NCI-H524 treated with DMSO at 0.1 percent for 48 hours (cell line): ENCODE measurements at regions not wholly inside any gene's neighbourhood (a gene's known extent, or its start where the extent isn't known, plus 50 kb on each side); places are given as distances from the start of the nearest gene placed in this dataset.
"Not testable (repeated sequence)": the region's sequence is repeated elsewhere in the genome, so short reads cannot be mapped to it uniquely, and the experiment has no call there.

Experiments
- DNase-seq: peaks from one replicate; lab custom pipeline; 2025; lab: John Stamatoyannopoulos, UW

GRCh38 chr4:134708616-134709015 is 507.0 kb upstream of the PABPC4L start:
- no peak for DNase-seq

- no peak for DNase-seq
Measured at GRCh38 chr4:134708026-134708425, 506.4 kb upstream of the PABPC4L start.

- DNase-seq, result no peak
Measured at GRCh38 chr4:134702374-134702773, 500.8 kb upstream of the PABPC4L start.

DNA sequence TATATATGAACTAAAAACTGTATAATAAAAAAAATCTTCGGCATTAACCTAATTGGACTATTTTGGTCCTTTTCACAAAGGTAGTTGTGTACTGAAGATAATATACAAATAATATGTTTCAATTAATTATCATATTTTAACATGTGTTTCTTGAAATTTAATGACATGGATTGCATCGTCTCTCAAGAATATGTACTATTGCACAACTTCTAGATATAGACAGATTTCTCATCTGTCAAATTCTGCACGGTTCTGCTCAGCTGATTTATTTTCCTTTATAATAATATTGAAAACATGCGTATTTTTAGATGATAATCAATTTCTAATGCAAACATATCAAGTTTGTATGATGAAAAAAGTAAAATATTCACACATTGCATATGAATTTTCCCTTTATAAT is 498.7 kb upstream of the PABPC4L start:
- DNase-seq, result no peak

DNA sequence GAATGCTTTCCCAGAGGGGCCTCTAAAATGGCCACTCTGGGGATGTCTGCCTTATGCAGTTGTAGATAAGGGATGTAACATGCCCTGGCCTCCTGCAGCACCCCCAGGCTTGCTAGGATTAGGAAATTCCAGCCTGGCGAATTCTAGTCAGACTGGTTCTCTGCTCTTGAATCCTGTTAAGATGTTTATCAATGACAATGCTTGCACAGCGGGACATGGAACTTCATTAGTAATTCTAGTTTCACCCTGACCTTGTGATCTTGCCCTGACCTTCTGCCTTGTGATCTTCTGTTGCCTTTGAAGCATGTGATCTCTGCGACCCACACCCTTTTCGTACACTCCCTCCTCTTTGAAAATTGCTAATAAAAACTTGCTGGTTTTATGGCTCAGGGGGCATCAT is 497.2 kb upstream of the PABPC4L start:
- not testable (repeated sequence) for DNase-seq

DNA sequence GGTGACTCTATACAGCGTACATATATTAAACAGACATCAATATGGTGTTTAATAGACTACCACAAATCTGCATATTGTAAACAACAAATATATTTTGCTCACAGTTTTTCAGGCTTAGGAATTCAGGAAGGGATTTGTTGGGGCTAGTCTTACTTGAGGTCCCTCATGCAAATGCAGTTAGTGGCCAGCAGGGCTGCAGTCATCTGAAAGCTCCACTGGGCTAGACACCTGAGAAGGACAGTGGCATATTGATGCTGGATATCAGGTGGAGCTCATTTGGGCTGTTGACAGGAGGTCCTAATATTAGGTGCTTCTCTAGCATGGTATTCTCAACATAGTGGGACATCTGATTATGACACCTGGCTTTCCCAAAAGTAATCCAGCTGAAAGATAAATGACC is 493.8 kb upstream of the PABPC4L start:
- no peak for DNase-seq

DNA sequence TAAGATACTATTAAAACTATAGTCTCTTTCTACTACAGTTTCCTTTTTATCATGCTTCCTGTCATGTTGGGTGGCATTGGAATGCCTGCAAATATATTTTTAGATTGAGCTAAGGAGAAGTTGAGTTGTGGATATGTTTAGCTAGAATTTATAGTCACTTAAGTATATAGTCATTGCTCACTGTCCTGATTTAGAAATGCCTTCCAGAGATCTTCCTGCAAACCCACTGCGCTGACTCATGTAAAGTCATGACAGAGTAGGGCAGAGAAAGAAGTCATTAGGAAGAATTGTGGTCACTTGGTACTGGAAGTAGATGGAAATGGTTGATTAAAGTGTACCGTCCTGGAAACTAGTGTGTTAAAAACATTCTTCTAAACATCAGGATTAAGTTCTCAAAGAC is 490.3 kb upstream of the PABPC4L start:
- no peak for DNase-seq

DNA sequence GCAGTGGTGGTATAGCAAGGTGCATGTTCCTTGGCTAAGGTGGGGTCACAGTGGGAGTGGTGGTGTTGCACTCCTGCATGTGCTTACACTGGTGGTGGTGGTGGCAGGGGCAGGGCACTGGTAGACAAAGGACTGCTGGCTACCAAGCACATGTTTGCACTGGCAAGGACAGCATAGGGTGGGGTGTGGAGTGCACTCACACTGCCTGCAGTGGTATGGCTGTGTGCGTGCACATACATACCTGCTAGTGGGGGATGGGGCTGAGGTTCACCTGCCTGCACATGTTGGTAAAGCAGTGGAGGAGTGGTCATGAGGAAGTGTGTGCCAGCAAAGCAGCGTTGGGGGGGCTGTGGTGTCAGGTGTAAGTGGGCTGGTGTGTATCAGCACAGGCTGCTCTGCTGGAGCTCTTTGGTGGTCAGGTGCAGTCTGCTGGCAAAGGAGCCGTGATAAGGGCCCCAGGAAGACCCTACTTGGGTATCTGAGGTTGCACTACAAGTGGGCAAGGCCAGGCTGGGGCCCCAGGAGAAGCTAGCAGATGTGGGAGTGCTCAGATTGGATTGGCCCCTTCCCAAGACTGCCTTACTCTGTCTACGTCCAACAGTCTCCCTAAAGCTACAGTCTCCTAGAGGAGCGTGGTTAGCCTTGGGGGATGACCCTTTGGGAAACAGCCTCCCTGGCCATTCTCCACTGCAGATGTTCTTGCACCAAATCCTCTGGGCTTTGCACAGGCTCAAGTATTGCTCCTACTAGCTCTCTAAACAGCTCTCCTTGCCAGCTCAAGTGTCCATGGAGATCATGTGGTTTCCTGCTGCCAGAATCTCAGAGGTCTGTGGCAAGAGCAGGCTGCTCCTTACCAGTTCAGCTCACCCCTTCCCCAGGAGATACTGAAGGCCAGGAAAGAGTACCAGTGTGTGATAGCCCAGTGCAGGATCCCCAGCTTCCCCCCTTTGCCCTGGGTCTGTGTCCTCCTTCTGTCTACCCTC is 486.3 kb upstream of the PABPC4L start:
- no peak for DNase-seq

GRCh38 chr4:134677209-134677814 is 475.7 kb upstream of the PABPC4L start:
- no peak for DNase-seq

GRCh38 chr4:134668237-134668636 is 466.6 kb upstream of the PABPC4L start:
- no peak for DNase-seq

- DNase-seq, result no peak
Measured at GRCh38 chr4:134666640-134667039, 465.1 kb upstream of the PABPC4L start.

- no peak for DNase-seq
Measured at GRCh38 chr4:134665429-134665828, 463.8 kb upstream of the PABPC4L start.

GRCh38 chr4:134663742-134664141 is 462.2 kb upstream of the PABPC4L start:
- DNase-seq, result no peak

DNA sequence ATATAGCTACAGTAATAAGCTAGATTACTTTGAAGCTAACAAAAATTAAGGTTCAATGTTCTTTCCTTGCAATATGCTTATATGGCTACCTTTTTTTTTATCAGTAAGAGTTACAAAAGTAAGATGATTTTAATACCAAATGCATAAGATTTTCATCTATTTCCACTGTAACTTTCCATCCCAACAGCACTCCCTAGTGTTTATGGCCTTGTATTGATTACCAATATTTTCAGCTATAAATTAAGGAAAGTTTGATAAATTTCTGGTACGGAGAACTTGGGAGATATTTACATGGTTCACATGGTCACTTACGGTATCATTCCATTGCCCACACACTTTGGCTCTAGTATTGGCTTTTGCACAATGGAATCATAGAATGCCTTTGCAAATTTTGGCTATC is 448.9 kb upstream of the PABPC4L start:
- DNase-seq, result no peak

GRCh38 chr4:134645778-134646177 is 444.2 kb upstream of the PABPC4L start:
- no peak for DNase-seq

DNA sequence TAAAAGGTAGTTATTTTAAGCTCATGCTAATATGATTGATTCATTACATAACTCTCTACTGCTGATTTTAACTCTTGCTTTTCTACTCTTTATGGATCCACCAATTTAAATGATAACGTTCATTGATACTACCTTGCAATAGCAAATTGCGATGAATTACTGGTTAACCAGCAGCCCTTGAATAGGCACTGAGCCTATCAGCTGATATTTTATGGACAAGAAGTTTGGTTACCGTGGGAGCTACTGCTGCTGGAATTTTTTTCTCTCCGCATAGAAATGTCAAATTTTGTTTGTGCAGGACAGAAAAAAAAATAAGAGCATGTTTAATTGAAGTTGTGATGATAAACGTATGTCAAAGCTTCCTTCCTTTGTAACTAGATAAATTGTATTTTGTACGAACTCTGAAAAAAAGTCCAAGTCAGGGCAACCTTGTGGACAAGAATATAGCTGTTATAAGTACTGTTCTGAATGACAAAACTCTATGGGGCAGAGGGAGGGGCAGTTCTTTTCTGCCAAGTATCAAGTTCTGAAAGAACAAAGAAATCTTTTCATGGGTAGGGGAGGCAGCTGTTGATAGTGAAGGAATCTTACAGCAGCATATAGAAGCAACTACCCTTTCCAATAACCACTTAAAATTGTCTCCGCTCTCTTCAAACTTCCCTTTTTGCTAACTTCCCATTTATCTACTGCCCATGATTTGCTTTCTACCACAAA is 434.9 kb upstream of the PABPC4L start:
- no peak for DNase-seq

DNA sequence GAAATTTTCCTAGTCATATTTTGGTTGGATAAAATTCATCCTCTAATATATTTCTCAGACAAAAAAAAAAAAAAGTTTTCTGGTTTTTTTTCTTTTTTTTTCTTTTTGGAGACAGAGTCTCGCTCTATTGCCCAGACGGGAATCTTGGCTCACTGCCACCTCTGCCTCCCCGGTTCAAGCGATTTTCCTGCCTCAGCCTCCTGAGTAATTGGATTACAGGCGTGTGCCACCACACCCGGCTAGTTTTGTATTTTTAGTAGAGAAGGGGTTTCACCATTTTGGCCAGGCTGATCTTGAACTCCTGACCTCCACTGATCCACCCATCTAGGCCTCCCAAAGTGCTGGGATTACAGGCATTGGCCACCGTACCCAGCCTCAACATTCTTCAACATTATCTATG is 432.7 kb upstream of the PABPC4L start:
- no peak for DNase-seq

GRCh38 chr4:134632056-134632455 is 430.5 kb upstream of the PABPC4L start:
- no peak for DNase-seq

DNA sequence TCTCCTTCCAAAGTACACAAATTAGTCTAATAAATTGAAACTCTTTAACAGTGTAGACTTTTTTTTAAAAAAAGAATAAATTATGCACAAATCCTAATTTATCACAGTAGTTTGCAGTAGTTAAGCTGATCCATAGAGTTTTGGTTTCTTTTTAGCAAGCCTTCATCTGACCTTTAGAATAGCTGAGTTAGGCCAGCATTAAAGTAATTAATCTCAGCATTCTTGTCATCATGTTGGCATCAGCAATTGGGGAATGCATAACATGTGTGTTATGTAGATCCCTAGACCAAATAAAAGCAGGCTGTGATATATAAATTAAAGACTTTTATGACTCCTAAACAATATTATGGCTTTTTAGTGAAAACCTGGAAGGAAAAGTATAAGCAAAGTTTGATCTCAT is 426.5 kb upstream of the PABPC4L start:
- DNase-seq, result no peak

DNA sequence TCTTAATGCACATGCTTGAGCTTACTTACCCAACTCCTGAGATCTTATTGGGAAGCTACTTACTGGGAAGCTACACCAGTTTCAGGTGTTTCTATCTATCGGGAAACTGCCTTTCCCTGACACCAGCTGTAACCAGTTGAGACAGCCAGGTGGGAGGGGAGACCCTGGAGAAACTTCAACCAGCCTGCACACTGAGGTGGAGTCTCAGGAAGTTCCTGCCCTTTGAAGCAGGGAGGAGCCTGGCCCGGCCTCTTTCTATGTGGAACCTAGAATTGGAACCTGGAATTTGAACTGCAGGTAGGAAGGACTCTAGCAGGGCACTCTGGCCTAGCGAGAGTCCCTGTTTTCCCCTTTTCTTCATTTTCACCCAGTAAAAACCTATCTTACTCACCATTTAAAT is 425.8 kb upstream of the PABPC4L start:
- DNase-seq, result no peak

DNA sequence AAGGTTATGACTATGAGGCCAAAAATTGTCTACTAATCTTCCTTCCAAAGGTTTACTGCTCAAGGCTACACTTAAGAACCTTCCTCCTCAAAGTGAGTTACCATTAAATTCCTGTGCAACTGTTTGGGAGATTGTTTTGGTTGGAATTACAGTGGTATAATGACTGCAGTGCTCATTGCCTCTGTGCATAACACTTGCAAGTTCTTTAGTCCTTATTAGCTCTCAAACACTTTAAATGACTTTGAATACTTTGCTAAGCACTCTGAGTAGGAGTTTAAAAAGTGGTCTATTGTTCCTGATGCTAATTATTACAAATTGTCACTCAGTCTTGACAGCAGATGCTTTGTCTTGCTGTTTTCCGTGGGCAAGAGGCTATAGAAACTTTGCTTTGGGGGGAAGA is 422.8 kb upstream of the PABPC4L start:
- DNase-seq, result no peak

DNA sequence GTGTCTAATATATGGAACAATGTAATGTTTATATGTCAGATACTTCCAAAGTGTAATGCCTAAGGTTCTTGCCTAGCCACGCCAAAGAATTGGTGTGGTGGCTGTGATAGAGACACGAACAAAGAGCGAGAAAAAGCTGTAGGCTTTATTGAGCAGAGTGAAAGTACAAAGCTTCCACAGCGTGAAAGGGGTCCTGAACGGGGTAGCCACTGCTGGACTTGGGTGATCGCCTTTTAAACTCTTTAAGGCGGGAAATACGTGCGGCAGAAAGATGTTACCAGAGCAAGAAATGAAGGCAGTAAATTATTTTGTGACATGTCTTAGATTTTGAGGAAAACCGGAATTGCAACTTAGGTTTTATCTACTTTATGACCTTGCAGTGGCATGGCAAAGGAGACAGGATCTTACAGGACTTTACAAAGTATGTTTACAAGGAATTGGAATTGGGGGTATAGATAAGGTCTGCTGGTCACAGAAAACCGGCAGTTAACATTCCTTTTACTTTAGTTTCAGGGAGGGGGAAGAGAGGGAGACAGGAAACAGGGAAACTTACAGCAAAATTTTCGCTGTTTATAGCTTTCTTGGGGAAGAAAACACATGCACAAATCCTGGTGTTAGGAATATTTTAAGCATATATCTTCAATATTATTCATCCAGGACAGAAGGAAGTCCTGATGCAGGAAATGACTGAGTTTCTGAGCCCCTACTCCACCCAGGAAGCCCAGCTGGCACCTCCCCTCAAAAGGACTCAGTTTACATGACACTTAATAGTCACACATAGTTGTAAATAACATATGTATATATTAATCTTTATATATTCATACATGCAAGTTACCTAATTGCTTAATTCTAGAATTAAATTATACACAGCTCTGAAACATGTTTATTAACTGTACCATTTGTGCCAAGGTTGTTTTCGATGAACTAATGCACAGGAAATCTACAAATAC is 421.3 kb upstream of the PABPC4L start:
- not testable (repeated sequence) for DNase-seq
